ENCODE measurements at regions not wholly inside any gene's neighbourhood (a gene's known extent, or its start where the extent isn't known, plus 50 kb on each side); places are given as distances from the start of the nearest gene placed in this dataset.
"Not testable (repeated sequence)": the region's sequence is repeated elsewhere in the genome, so short reads cannot be mapped to it uniquely, and the experiment has no call there.

DNA sequence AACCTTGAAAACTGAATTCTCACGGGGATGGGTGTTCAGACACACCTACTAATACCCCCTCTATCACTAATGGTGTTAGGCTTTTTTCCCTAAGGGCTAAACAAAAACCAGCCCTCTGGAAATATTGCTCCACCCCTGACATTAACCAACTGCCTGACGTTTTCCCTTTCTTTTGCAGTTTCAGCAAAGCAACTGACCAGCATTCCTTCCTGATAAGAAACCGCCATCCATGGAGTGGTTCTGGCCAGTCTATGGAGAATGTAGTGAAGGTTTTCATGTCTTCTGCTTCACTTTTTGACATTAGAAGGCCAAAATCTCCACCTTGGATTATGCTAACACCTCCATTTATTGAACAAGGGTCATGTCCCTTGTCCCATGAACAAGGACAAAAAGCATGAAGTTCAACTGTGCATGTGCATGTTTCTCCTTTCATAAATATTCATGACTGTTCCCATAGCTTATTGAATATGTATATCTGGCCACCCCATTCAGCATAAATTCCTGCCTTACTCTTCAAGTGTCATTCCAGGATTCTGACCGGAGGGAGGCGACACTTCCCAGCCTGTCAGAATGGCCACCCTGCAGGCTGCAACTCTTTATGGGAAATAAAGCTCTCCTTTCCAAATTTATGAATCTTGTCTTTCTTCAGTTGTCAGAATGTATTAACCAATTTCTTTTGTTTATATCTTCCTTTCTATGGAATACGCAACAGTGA lies 314.3 kb downstream of the HHIPL2 start:
- no peak for DNase-seq

DNA sequence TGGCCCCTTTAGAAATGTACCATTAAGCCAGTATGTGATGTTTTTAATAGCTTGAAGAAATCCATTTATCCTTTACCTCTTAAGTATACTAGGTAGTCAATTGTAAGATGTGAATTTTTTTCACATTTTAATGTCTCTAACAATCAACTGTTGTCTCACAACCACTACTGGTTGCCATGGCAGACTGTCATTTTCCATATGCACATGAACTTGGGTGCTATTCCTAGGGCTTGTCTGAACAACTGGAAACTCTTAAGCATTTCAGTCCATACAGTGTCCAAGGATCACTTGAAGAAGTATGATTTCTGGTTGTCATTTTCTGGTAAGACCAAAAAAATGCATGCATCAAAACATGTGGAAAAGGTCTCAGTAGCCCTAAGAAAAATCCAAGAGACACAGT lies 315.1 kb downstream of the HHIPL2 start:
- DNase-seq = no peak

DNA sequence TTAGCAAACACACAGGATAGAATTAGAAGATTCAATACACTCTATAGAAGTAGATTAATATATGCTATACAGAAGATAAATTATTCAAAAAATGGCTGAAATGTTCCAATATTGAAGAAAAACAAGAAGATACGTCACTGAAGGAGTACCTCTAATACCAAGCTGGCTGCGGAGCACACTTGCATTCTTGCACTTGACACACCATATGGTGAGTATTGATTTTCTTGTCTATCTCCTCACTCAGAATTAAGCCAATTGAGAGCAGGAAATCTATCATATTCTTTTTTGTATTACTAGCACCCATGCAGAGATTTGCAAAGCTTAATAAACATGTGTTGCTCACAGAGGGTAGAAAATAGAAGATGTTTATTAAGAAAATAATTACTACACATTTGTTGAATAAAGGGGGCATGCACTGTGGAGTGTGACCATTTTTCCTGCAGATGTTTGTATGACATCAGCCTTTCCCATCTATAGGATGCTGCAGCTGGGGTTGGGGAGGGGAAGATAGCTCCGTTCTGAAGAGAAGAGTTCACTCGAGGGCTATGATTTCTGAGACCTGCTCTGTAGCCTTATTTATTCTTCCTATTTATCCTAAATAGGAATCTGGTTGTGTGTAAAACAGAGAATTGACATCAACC lies 318.1 kb downstream of the HHIPL2 start:
- no peak for DNase-seq

DNA sequence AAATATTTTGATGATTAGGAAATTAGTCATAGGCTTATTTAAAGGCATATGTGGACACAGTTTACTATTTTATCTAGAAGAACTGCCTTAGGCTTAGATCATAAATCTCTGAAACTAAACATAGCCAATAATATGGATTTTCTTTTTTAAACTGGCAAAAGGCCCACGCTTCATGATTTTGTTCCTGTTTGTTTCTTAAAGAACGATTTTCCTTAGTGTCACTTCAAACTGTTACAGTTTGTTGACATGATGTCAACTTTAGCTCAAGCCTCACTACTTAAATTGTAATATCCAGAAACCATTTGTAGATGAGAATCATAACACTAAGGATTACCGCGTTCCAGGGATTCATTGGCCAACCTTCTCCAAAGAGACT lies 322.6 kb downstream of the HHIPL2 start:
- no peak for DNase-seq

DNA sequence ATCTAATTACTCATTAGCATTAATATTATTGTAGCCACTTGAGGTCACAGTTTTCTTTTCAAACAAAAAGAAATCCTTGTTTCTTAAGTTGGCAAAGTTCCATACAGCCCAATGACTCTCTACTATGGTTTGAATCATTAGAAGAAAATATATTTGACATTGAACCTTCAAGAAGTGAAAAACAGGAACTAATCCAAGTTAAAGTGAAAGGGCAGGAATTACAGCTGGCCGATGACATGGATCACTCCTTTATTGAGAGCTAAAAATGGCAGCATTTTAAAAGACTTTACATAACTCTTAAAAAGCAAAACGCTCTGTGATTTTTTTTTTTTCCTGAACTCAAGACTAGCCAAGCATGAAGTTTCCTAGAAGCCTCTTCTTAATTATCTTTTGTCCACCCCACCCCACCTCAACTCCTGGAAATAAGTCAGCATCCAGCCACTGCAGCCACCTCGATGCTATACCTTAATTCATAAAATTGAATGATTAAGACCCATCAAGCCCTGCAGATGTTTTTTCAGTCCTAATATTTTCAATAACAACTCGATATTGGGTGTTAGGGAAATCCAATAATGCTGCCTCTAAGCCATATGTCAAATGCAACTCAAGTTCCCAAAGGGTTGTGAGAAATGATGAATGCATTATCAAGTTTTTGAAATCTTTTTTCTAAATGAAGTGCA lies 323.1 kb downstream of the HHIPL2 start:
- DNase-seq = no peak

DNA sequence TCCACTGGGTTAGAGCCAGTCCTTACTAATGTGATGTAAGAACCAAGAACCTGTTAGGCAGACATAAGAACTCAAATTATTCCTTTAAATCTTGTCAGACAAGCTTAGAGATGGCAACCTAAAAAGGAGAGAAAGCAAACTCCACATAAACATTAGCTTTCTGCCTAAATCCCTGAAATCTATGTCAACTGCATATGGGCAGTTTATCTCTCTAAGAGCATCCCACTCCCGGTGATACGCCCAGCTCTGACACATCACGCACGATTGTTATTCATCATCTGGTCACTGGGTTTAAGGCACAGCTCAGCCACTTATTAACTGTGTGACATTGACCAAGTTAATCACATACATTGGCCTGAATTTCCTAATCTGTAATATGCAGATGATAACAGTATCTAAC lies 323.7 kb downstream of the HHIPL2 start:
- no peak for DNase-seq

DNA sequence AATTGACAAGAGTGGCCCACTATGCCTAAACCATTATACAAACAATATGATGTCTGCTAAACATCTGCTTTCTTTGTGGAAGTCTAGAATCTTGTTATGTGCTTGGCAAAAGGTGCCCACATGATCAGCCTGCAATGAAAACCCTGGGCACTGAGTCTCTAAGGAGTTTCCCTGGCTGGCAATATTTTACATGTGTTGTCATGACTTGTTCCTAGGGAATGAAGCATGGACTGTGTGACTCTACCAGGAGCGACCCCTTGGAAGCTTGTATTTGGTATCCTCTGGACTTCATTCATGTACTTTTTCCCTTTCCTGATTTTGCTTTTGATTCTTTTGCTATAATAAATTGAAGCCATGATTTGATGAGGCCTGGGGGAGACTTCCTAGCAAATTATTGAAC lies 324.9 kb downstream of the HHIPL2 start:
- no peak for DNase-seq

DNA sequence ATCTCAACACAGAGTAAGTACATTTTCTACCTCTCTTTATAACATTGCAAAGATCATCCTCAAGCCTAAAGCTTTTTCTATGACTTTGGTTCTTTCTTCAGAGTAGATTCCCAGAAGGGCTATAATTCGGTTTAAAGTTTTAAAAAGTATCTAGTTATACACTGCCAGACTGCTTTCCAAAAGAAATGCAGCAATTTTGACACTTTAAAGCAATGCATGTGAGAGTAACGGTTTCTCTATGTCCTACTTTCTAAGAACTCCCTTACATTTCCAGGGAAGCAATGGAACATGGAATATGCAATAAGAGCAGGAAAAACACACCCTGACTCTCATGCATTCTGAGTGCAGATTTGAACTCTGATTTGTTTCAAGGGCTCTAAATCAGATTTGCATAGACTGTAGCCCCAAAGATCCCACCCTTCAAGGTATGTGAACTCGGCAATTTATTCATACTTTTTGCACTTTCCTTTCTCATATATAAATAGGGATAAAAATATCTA lies 331.6 kb downstream of the HHIPL2 start:
- no peak for DNase-seq

DNA sequence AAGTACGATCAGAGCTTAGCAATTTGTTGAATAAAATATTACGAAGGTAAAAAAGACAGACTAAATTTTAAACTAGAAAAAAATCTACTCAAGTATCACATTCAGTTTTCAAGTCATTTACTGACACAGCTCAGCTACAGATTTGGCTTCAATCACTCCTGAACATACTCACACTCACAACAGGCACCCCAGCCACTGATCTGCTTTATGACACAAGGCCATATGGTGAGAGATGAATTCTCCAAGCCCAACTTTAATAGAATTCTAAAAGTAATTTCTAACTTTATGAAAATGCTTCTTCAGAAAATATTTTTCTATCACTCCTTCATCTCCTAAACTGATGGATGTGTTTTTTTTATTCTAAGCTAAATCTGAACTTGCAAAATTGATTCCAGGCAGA lies 337.1 kb downstream of the HHIPL2 start:
- no peak for DNase-seq

DNA sequence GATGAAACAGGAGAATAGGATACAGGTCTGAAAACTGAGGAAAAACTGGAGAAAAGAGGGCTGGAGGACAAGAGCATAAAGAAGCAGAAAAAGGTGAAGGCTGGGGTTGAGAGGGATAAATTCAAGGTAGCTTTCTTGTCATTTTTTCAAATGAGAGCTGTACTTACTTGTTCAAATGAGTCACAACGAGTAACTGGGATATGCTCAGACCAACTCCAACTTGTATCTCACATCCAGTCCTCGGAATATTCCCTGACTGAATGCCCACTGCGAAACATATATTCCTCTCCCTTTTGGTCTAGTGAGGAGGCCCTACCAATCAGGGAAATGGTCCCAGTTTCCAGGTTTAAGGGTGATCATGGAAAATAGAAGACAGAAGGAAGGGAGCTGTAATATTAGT lies 343.4 kb downstream of the HHIPL2 start:
- DNase-seq = no peak

DNA sequence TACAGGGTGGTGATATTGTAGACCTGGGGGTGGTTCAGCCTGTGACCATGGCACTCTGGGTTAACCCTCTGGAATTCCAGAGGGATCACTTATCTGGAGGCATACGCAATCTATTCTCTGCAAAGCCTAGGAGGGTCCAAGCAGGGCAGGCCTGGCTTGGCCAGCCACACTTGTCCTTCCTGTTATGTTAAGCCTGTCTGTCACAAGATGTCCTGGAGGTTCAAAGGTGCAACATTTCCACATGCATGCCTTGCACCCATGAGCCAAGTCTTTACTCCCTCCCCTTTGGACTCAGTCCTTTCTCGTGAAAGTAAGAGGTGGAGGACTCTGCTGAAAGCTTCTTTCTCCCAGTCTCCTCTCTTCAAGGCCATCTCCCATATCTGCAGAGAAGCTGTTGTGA lies 345.1 kb downstream of the HHIPL2 start:
- no peak for DNase-seq

DNA sequence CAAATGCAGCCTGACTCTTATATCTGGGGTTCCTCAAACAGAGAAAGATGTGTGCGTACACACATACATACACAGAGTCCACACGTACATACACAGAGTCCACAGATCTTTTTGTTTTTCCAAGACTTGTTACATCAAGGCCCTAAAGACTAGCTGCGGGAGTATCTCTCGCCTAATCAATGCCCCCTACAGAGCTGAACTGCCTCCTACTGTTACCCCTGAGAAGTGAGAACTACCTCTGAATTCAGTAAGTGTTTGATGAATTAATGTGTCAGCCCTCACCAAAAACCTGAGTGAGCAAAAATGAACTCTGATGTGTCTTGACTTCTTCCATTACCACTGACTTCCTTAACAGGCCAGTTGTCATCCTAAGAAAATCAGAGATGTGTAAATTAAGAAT lies 351.2 kb downstream of the HHIPL2 start:
- DNase-seq = no peak

DNA sequence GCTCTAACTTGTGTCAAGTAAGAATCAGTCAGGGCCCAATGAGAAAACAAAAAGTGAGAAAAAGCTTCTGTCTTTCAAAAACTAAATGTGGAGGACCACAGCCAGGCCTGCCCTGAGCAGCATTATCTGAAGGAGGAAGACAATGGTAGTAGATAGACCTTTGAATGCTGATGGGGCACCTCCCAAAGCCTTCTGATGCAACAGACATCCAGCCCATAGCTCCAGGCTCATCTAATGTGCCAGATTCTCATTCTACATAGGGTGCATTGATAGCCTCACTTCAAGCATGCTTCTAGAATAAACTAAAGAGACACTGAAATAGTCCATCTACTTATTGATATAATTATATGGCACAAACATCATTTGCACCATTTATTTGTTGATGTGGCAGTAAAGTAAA lies 351.6 kb downstream of the HHIPL2 start:
- DNase-seq = no peak

DNA sequence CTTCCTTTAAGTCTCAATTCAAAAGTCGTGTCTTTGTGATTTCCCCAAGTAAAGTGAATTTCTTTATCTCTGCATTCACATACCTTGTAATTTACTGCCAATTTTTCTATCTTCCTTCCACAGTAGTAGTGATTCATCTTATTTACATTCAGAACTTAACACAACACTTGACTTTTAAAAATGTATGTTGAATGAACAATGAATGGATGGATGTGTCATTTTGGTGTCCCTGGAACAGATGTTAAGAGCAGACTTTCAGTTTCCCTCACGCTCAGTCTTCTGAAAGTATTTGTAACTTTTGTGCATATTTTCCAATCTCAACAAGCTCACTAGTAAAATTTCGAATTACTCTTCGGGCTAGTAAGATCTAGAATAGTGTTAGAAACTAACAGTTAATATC lies 352.0 kb downstream of the HHIPL2 start:
- DNase-seq = no peak

DNA sequence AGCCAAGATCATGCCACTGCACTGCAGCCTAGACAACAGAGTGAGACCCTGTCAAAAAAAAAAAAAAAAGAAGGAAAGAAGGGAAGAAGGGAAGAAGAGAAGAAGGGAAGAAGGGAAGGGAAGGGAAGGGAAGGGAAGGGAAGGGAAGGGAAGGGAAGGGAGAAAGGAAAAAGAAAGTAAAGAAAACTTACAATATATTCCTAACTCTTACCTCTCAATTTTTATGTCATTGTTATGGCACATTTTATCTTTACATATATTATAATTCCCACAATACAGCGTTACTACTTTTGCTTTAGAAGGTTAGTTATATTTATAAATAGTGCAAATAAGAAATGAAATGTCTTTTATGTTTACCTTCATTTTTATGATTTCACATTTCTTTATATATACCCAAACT lies 358.7 kb downstream of the HHIPL2 start:
- no peak for DNase-seq

DNA sequence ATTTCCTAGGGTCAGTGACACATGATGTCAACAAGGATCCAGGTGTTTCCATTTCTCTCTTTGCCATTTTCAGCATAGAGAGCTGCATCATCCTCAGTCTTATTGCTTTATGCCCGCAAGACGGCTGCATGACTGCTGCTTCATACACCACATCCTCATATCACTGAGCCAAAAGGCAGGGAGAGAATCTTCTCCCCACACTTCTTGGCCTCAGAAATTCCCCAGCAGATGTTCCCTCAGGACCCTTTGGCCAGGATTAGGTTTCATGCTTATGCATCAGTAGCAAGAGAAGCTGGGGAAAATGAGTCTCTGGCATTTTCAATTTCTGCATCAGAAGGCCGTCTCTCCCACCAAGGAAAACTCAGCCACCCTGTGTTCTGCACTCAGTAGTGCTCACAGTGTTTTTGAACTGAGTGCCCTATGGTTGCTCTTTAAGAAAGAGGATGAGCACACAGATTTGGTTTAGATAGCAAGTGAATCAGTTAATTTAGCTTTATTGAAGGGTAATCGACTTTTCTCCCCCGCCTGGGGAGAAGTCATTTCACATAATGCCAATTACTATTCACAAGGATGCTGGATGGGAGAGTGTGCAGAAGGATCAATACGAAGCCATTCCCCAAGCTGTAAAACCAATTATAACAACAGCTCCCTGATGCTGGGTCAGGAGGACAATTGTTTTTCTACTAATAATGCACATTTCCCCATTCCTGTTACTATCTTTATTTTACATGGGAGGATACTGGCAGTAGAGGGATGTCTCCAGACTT lies 360.2 kb downstream of the HHIPL2 start:
- no peak for DNase-seq

DNA sequence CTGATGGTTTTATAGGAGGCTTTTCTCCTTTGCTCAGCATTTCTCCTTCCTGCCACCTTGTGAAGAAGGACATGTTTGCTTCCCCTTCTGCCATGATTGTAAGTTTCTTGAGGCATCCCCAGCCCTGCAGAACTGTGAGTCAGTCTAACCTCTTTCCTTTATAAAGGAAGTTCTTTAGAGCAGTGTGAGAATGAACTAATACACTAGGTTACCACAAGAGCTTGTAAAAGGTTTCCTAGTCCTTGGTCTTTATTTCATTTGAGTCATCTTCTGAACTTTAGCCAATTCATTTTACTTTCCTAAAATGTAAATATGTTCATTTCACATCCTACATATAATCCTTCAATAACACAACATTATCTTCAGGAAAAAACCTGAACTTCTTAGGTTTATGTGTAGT lies 365.3 kb downstream of the HHIPL2 start:
- DNase-seq = no peak

DNA sequence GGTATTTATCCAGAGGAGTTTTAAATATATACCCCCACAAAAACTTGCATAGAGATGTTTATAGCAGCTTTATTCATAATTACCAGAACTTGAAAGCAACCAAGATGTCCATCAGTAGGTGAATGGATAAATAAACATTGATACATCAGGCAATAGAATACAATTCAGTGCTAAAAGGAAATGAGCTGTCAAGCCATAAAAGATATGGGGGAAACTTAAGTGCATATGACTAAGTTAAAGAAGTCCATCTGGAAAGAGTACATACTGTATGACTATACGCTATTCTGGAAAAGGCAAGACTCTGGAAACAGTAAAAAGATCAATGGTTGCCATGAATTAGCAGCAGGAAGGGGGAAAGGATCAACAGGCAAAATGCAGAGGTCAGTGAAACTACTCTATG lies 366.7 kb downstream of the HHIPL2 start:
- no peak for DNase-seq

DNA sequence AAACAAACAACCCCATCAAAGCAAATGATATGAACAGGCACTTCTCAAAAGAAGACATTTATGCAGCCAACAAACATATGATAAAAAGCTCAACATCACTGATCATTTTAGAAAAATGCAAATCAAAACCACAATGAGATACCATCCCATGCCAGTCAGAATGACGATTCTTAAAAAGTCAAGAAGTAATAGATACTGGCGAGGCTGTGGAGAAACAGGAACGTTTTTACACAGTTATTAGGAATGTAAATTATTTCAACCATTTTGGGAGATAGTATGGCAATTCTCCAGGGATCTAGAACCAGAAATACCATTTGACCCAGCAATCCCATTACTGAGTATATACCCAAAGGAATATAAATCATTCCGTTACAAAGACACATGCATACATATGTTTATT lies 370.4 kb downstream of the HHIPL2 start:
- DNase-seq = not testable (repeated sequence)

DNA sequence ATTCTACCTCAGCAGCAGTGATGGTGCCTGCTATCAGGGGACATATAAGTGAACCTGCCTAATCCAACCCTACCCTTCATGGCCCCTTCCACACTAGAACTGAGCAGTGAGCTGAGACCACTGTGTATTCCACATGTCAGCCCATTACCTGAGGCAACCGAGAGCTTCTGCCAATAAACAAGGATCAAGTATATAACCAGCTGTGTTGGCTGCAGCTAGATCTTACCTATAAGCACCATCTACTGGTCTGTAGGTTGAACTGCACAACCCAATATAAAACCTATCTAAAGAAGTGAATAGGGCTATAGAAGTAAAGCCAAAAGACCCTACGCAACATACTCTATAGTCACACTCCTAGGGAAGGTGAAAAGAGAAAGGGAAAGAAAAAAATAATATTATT lies 376.9 kb downstream of the HHIPL2 start:
- DNase-seq = no peak

DNA sequence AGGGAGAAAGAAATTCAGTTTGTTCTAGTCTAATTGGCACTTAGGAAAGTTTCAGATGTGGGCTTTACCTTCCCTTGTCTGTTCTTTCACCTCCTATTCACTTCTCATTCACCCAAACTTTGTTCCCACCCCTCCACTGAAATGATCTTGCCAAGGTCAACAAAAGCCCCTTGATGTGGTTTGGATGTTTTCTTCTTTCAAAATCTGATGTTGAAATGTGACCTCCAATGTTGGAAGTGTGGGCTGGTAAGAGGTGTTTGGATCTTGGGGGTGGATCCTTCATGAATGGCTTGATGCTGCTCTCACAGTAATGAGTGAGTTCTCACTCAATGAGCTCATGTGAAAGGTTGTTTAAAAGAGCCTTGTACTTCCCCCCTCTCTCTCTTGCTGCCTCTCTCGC lies 379.3 kb downstream of the HHIPL2 start:
- DNase-seq = no peak

DNA sequence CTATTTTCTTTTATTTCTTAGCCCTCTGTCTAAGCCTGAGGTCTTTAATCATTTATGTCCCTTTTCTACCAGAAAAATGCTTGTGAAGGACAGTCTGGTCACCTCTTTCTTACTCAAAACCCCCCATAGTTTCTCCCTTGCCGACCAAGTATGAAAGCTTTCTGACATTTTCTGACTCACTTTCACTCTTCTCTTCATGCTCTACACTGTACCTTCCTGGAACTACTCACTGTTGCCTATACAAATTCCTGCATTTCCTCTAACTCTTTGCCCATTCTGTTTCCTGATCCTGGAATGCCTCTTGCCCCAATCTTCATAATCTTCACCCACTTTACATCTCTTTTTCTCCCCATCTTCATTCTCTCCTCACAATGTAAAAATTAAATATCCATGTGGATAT lies 380.0 kb downstream of the HHIPL2 start:
- DNase-seq = no peak

DNA sequence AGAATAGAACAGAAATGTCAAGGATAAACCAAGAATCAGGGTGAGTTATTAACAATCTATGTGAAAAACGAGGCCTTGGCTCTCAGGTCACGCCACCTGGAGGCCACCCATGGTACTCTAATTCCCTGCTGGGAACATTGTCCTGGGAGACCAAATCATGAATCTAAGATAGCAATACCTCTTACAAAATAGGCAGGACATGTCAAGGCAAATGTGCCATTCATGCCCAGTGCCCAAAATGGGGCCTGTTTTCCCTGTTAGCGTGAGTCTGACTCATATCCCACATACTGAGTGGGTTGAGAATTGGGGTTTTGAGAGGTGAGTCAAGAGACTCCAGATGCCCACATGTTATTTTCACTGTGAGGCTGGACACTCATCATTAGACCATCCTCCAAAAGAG lies 380.8 kb downstream of the HHIPL2 start:
- DNase-seq = no peak

DNA sequence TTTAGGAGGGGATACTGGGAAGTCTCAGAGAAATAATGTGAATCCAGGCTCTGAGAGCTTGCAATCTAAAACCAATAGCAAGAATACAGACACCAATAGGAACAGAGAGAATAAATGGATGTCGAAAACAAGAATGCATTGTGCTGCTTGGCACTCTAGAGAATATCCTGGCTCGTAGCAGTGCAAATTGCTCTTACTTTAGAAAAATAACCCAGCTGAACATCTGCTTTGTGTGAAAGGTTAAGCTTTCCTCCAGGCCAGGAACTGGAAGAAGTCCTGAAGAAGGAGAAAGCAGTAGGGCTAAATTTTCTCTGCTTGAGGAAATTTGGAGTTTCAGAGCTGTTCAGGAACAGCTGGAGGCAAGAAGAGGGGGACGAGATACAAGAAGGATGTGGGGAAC lies 382.3 kb downstream of the HHIPL2 start:
- DNase-seq = no peak
